GM18498 (cell line): ENCODE measurements at regions not wholly inside any gene's neighbourhood (a gene's known extent, or its start where the extent isn't known, plus 50 kb on each side); places are given as distances from the start of the nearest gene placed in this dataset.
"Not testable (repeated sequence)": the region's sequence is repeated elsewhere in the genome, so short reads cannot be mapped to it uniquely, and the experiment has no call there.

Source experiments
- ATAC-seq: cut with Tn5 transposase; IDR thresholded peaks from one replicate; pipeline ENCODE4 v1.9.1; 2021; ENCODE audit warnings: mild to moderate bottlenecking, moderate library complexity; ENCODE audit not compliant: unreplicated experiment

DNA sequence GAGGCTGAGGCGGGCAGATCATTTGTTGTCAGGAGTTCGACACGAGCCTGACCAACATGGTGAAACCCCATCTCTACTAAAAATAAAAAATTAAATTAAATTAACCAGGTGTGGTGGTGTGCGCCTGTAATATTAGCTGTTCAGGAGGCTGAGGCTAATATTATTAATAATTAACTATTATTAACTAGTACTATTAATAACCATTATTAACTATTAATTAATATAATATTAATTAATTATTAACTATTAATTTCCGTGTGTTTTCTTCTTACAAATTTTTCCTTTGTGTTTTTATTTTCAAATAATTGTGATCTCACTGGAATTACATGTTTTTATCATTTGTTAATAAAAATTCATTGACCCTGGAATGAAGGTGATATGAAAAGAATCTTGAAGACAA, 557.4 kb upstream of the ADGRB3 start:
- ATAC-seq: no peak

GRCh38 chr6:68071740-68072139, 563.3 kb upstream of the ADGRB3 start:
- no peak for ATAC-seq

- no peak for ATAC-seq
These were observed 565.0 kb upstream of the ADGRB3 start for GRCh38 chr6:68069921-68070710.

GRCh38 chr6:68059899-68060298, 575.2 kb upstream of the ADGRB3 start:
- no peak for ATAC-seq

- no peak for ATAC-seq
These were observed 575.8 kb upstream of the ADGRB3 start for GRCh38 chr6:68059261-68059660.

GRCh38 chr6:68056596-68056995, 578.5 kb upstream of the ADGRB3 start:
- ATAC-seq: not testable (repeated sequence)

DNA sequence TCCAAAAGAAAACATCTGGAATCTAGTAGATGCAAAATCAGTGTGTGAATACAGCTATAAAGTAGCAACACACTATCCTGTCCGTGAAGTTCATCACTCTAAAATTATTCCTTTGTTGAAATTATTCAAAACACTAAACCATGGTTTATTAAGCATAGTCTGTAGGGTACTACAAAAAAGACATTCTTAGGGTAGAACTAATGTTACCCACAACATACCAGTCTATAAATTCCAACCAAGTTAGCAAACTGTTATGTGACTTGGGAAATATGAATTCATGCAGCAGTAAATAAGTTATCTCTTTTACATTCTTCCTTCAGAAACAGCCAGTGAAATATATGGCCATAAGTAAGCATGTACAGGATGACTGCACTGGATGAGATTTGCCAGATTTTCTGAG, 580.3 kb upstream of the ADGRB3 start:
- no peak for ATAC-seq

DNA sequence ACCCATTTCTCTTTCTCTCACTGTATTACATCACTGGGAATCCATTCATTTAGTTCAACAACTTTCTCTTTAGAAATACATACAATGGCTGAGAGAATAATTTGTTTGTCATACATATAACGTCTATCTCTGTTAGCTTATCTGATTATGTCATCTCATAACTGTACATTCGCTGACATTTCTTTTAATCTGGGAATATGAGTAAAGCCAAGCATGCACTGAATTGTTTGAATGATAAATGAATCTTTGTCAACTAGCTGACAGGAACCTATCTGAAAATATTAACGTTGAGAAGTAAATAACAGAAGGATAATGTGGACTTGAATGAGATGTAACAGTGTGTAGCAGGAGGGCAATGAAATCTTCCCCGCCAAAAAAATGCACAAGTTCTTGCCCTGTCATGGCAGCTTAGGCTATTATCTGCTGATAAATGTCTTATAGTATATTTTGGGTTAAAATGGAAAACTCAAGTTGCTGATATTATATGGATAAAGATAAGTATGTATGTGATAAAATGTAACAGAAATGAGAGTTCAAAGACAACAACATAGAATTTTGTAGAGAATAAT, 581.2 kb upstream of the ADGRB3 start:
- no peak for ATAC-seq

- no peak for ATAC-seq
These were observed 582.8 kb upstream of the ADGRB3 start for GRCh38 chr6:68052234-68052633.

DNA sequence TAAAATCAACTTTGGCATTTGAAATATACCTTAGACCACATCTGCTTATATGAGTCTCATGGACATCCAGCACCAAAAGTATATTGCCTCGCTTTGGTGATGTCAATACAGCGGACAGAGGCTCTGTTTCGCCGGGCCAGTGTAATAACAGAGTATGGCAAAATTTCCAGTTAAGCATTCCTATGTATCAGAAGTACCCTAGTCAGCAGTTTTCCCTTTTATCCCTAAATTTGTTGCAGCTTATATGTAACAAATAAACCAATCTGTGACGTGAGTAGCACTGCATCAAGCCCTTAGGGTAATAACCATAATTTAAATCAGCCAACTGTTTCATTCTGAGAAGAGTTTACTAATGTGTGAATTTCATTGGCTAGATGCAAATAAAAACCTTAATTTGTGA, 585.5 kb upstream of the ADGRB3 start:
- ATAC-seq: no peak

DNA sequence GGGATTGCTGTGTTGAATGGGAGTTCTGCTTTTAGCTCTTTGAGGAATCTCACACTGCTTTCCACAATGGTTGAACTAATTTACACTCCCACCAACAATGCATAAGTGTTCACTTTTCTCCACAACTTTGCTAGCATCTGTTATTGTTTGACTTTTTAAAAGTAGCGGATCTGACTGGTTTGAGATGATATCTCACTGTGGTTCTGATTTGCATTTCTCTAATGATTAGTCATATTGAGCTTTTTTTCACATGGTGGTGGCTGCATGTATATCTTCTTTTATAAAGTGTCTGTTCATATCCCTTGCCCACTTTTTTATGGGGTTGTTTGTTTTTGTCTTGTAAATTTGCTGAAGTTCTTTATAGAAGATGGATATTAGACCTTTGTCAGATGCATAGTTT, 588.3 kb upstream of the ADGRB3 start:
- no peak for ATAC-seq

DNA sequence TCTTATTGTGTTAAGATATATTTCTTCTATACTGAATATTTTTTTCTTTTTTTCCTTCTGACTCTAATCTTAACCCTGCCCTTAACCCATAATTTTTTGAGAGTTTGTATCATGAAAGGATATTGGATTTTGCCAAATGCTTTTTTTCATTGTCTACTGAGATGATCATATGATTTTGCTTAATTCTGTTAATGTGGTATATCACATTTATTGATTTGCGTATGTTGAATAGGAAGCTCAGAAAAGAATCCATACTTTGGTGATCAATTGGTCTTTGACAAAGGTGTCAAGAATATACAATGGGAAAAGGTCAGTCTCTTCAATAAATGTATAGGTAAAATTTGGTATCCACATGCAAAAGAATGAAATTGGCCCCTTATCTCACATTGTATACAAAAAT, 588.8 kb upstream of the ADGRB3 start:
- no peak for ATAC-seq

GRCh38 chr6:68045193-68045592, 589.9 kb upstream of the ADGRB3 start:
- ATAC-seq: no peak

GRCh38 chr6:68044264-68044663, 590.8 kb upstream of the ADGRB3 start:
- no peak for ATAC-seq

DNA sequence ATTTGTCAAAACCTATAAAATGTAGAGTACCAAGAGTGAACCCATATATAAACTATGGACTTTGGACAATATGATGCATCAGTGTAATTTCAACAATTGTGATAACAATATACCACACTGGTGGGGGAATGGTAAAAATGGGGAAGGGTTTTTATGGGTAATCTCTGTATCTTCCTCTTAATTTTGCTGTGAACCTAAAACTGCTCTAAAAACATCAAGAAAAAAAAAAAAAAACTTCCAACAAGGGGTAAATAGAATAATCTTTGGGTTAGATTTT, 592.0 kb upstream of the ADGRB3 start:
- ATAC-seq: no peak

- ATAC-seq: no peak
These were observed 592.6 kb upstream of the ADGRB3 start for GRCh38 chr6:68042339-68043121.

GRCh38 chr6:68040780-68041179, 594.3 kb upstream of the ADGRB3 start:
- ATAC-seq: no peak

- no peak for ATAC-seq
These were observed 594.7 kb upstream of the ADGRB3 start for GRCh38 chr6:68040312-68040778.

DNA sequence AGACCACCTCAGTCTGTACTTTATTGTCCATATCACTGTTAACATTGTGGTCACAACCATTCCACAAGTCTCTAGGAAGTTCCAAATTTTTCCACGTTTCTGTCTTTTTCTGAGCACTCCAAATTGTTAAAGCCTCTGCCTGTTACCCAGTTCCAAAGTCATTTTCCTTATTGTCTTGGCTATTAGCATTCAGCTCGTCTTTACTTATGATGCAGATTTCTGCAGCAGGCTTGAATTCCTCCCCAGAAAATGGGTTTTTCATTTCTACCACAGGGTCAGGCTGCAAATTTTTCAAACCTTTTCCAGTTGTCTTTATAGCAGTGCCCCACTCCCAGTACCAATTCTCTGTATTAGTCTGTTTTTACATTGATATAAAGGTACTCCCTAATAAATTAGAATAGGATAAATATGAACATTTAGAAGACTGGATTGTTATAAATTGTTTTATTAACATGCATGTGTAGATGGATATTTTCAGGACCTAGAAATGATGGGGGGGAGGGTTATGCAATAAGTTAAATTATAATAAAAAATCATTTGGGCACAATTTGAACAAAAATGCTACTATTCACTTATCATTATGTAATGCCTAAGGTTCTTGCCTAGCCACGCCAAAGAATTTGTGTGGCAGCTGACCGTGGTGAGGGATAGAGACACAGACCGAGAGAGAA, 595.3 kb upstream of the ADGRB3 start:
- ATAC-seq: no peak

- ATAC-seq: no peak
These were observed 596.2 kb upstream of the ADGRB3 start for GRCh38 chr6:68038815-68039408.

DNA sequence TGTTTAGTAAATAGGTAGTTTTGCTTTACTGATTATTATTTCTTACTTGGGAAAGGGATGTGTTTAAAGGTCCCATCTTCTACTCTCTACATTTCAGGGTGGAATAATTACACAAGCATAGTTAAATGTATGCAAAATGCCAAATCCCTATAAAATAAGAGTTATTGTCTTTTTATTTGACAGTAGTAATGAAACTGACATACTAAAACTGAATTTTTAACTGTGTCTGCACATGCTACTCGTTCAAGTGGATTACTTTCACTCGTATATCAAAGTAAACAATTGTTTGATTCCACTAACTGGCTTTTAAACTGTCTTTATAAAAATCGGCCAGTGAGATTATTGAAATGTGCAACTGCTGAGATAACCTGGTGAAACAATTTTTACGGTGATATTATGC, 602.9 kb upstream of the ADGRB3 start:
- no peak for ATAC-seq
